H1 (cell line): ENCODE measurements at regions not wholly inside any gene's neighbourhood (a gene's known extent, or its start where the extent isn't known, plus 50 kb on each side); places are given as distances from the start of the nearest gene placed in this dataset.

Source experiments
- CTCF ChIA-PET: fragments of 300-600 bp; sonication (Branson Sonifier 250); formaldehyde crosslinking; loops from one replicate; lab custom pipeline; 2021; ENCODE audit not compliant: partially characterized antibody; lab: Charles Lee
- POLR2A ChIA-PET: fragments of 300-600 bp; sonication (Branson Sonifier 250); formaldehyde crosslinking; loops from one replicate; lab custom pipeline; 2021; ENCODE audit warnings: inconsistent platforms; ENCODE audit not compliant: partially characterized antibody; lab: Charles Lee
- DNase-seq, 2 experiments: peaks; one replicate each; pipeline versions ENCODE4 v3.0.0 to v3.0.0-alpha.2; 2010 to 2022; ENCODE audit warnings: low spot score in 2 of 2, low read depth in 1 of 2, mixed read lengths in 1 of 2
- FAIRE-seq: peaks from 2 replicates; lab custom pipeline; 2011; peaks lifted over from hg19 to GRCh38; lab: Jason Lieb, UNC
- H2AFZ ChIP-seq: 2 replicates; pipeline ENCODE4 v1.8.1; 2012; ENCODE audit warnings: low read length, inconsistent platforms
- H2AK5ac ChIP-seq: 2 replicates; pipeline ENCODE4 v1.6.1; 2013; ENCODE audit warnings: low read depth, low read length
- H2BK120ac ChIP-seq: replicated peaks from 2 replicates; pipeline ENCODE3; 2013; ENCODE audit warnings: low read depth, low read length, inconsistent platforms
- H2BK12ac ChIP-seq: 2 replicates; pipeline ENCODE4 v1.6.1; 2013; ENCODE audit warnings: low read depth, low read length
- H2BK15ac ChIP-seq: 2 replicates; pipeline ENCODE4 v1.6.1; 2013; ENCODE audit warnings: low read length
- H2BK20ac ChIP-seq: 2 replicates; pipeline ENCODE4 v1.6.1; 2013; ENCODE audit warnings: low read length
- H2BK5ac ChIP-seq: 2 replicates; pipeline ENCODE4 v1.6.1; 2013; ENCODE audit warnings: low read depth, low read length
- H3K14ac ChIP-seq: 2 replicates; pipeline ENCODE4 v1.6.1; 2013; ENCODE audit warnings: inconsistent platforms; ENCODE audit not compliant: insufficient read length
- H3K18ac ChIP-seq: 2 replicates; pipeline ENCODE4 v1.6.1; 2013; ENCODE audit warnings: low read length; ENCODE audit errors: extremely low read depth
- H3K23ac ChIP-seq: 2 replicates; pipeline ENCODE4 v1.6.1; 2013; ENCODE audit warnings: inconsistent platforms; ENCODE audit not compliant: insufficient read length
- H3K23me2 ChIP-seq: 2 replicates; pipeline ENCODE4 v1.6.1; 2013; ENCODE audit warnings: low read depth, low read length
- H3K27ac ChIP-seq: 2 replicates; pipeline ENCODE4 v1.6.1; 2011; ENCODE audit warnings: low read depth, low read length, inconsistent platforms
- H3K27me3 ChIP-seq, 4 experiments: replicated peaks in 1 of 4; 1 replicate in 1 of 4; 2 replicates in 3 of 4; pipeline versions ENCODE4 v1.6.1 to v1.8.1; 2011 to 2013; ENCODE audit warnings: low read length in 3 of 4, mild to moderate bottlenecking in 3 of 4, inconsistent platforms in 2 of 4, mixed read lengths in 2 of 4, moderate library complexity in 1 of 4; ENCODE audit not compliant: control insufficient read depth in 3 of 4, insufficient read depth in 3 of 4; ENCODE audit errors: extremely low read depth in 1 of 4
- H3K36me3 ChIP-seq, 4 experiments: 2 replicates each; pipeline versions ENCODE4 v1.6.1 to v1.8.1; 2011 to 2013; ENCODE audit warnings: mild to moderate bottlenecking in 4 of 4, low read length in 3 of 4, moderate library complexity in 2 of 4, control low read depth in 1 of 4, inconsistent platforms in 1 of 4; ENCODE audit not compliant: insufficient read depth in 4 of 4, control insufficient read depth in 2 of 4
- H3K4ac ChIP-seq: replicated peaks from 2 replicates; pipeline ENCODE3; 2013; ENCODE audit warnings: low read length, low read depth, mixed read lengths, inconsistent platforms; ENCODE audit not compliant: insufficient read length
- H3K4me1 ChIP-seq, 4 experiments: replicated peaks in 1 of 4; 1 replicate in 1 of 4; 2 replicates in 3 of 4; pipeline versions ENCODE4 v1.6.1 to v1.8.1; 2011 to 2013; ENCODE audit warnings: low read length in 3 of 4, inconsistent platforms in 2 of 4, mixed read lengths in 1 of 4; ENCODE audit not compliant: insufficient read depth in 4 of 4, control insufficient read depth in 3 of 4
- H3K4me2 ChIP-seq, 2 experiments: 2 replicates each; pipeline versions ENCODE4 v1.6.1 to v1.8.1; 2011 to 2013; ENCODE audit warnings: low read depth in 2 of 2, low read length in 2 of 2, control low read depth in 1 of 2, inconsistent platforms in 1 of 2, mild to moderate bottlenecking in 1 of 2; ENCODE audit not compliant: insufficient read depth in 1 of 2
- H3K4me3 ChIP-seq, 4 experiments: fragments of 200-600, 300-600 bp in 1 of 4; sonication (generic), shearing (Covaris generic), sonication (Bioruptor Twin) in 1 of 4; 2 replicates each; pipeline versions ENCODE4 v1.5.1 to v1.8.1; 2011 to 2016; ENCODE audit warnings: low read length in 4 of 4, low read depth in 3 of 4, control low read depth in 2 of 4, inconsistent platforms in 2 of 4, mild to moderate bottlenecking in 2 of 4, mixed read lengths in 1 of 4, moderate library complexity in 1 of 4; ENCODE audit not compliant: insufficient read depth in 2 of 4; ENCODE audit errors: extremely low read depth in 1 of 4
- H3K56ac ChIP-seq: replicated peaks from 2 replicates; pipeline ENCODE3; 2013; ENCODE audit warnings: low read depth, mild to moderate bottlenecking, mixed read lengths, low read length, inconsistent platforms; ENCODE audit not compliant: insufficient read length
- H3K79me1 ChIP-seq: 2 replicates; pipeline ENCODE4 v1.6.1; 2013; ENCODE audit warnings: low read depth, low read length, control low read depth
- H3K79me2 ChIP-seq, 2 experiments: 2 replicates each; pipeline versions ENCODE4 v1.6.1 to v1.8.1; 2012 to 2013; ENCODE audit warnings: low read length in 2 of 2, mild to moderate bottlenecking in 2 of 2, inconsistent platforms in 1 of 2; ENCODE audit not compliant: insufficient read depth in 2 of 2, control insufficient read depth in 1 of 2
- H3K9ac ChIP-seq, 4 experiments: replicated peaks in 1 of 4; 1 replicate in 1 of 4; 2 replicates in 3 of 4; pipeline versions ENCODE4 v1.6.1 to v1.8.1; 2011 to 2013; ENCODE audit warnings: low read depth in 3 of 4, low read length in 3 of 4, control low read depth in 2 of 4, mild to moderate bottlenecking in 2 of 4, moderate library complexity in 2 of 4, inconsistent platforms in 1 of 4; ENCODE audit errors: extremely low read depth in 1 of 4
- H3K9me3 ChIP-seq, 2 experiments: 2 replicates each; pipeline versions ENCODE4 v1.6.1 to v1.8.1; 2012 to 2013; ENCODE audit warnings: mild to moderate bottlenecking in 2 of 2, moderate library complexity in 2 of 2, control low read depth in 1 of 2, inconsistent platforms in 1 of 2, low read depth in 1 of 2, low read length in 1 of 2, mixed read lengths in 1 of 2; ENCODE audit not compliant: insufficient read depth in 2 of 2
- H4K20me1 ChIP-seq, 2 experiments: replicated peaks in 1 of 2; 2 replicates each; pipeline versions ENCODE3 to v1.8.1; 2011 to 2013; ENCODE audit warnings: inconsistent platforms in 2 of 2, low read length in 2 of 2, mild to moderate bottlenecking in 1 of 2; ENCODE audit not compliant: insufficient read depth in 2 of 2, control insufficient read depth in 1 of 2
- H4K5ac ChIP-seq: 2 replicates; pipeline ENCODE4 v1.6.1; 2013; ENCODE audit warnings: low read length, low read depth, mixed read lengths, inconsistent platforms; ENCODE audit not compliant: insufficient read length
- H4K8ac ChIP-seq: 2 replicates; pipeline ENCODE4 v1.8.0; 2013; ENCODE audit warnings: mild to moderate bottlenecking, moderate library complexity, low read length, inconsistent platforms; ENCODE audit not compliant: insufficient read depth; ENCODE audit errors: extremely low read depth
- H4K91ac ChIP-seq: replicated peaks from 2 replicates; pipeline ENCODE3; 2013; ENCODE audit warnings: low read length, mixed read lengths, inconsistent platforms; ENCODE audit not compliant: insufficient read length
- ATF3 ChIP-seq: IDR thresholded peaks from 2 replicates; pipeline ENCODE4 v1.6.1; 2011; ENCODE audit warnings: low read depth, mild to moderate bottlenecking, low read length; ENCODE audit not compliant: insufficient read depth
- BCL11A ChIP-seq, 2 experiments: IDR thresholded peaks; one replicate each; pipeline ENCODE4 v1.6.1; 2011; ENCODE audit warnings: low read depth in 2 of 2, low read length in 2 of 2, mild to moderate bottlenecking in 2 of 2
- CBX5 ChIP-seq: fragments of 300-800, 300-1000 bp; sonication (generic); IDR thresholded peaks from 2 replicates; pipeline ENCODE4 v1.7.1; 2016; ENCODE audit warnings: antibody characterized with exemption, low read length, low read depth
- CHD1 ChIP-seq: IDR thresholded peaks from 2 replicates; pipeline ENCODE4 v1.6.1; 2012; ENCODE audit warnings: low read depth, low read length, improper control_type of control experiment
- CTBP2 ChIP-seq: IDR thresholded peaks from 2 replicates; pipeline ENCODE4 v1.7.0; 2011; ENCODE audit warnings: borderline replicate concordance, mild to moderate bottlenecking, moderate library complexity, mixed read lengths, low read length; ENCODE audit not compliant: insufficient read depth, insufficient read length
- FOSL1 ChIP-seq: IDR thresholded peaks from 2 replicates; pipeline ENCODE4 v1.6.1; 2011; ENCODE audit warnings: mild to moderate bottlenecking, low read depth, low read length, moderate library complexity; ENCODE audit not compliant: insufficient read depth
- JUND ChIP-seq: IDR thresholded peaks from 2 replicates; pipeline ENCODE4 v1.6.1; 2011; ENCODE audit warnings: mild to moderate bottlenecking, improper control_type of control experiment, low read length
- KDM1A ChIP-seq: fragments of 200-600, 300-600 bp; sonication (generic); IDR thresholded peaks from 2 replicates; pipeline ENCODE4 v1.7.1; 2016; ENCODE audit warnings: mild to moderate bottlenecking, low read length, borderline replicate concordance
- MAX ChIP-seq: IDR thresholded peaks from 2 replicates; pipeline ENCODE4 v1.6.1; 2012; ENCODE audit warnings: inconsistent platforms
- RXRA ChIP-seq: IDR thresholded peaks from 2 replicates; pipeline ENCODE4 v1.6.1; 2011; ENCODE audit warnings: low read depth, mild to moderate bottlenecking, low read length, moderate library complexity; ENCODE audit not compliant: insufficient read depth
- SUZ12 ChIP-seq: fragments of 200-600 bp; sonication (generic); IDR thresholded peaks from 2 replicates; pipeline ENCODE4 v1.6.1; 2012; ENCODE audit warnings: mild to moderate bottlenecking, inconsistent platforms, low read length, moderate library complexity, mixed read lengths
- TAF7 ChIP-seq: optimal IDR thresholded peaks from 2 replicates; pipeline ENCODE3; 2011; ENCODE audit warnings: low read depth, mild to moderate bottlenecking, inconsistent platforms, low read length, moderate library complexity, borderline replicate concordance
- WGBS, 2 experiments: shearing (Covaris generic) in 1 of 2; methylation state at CpG; one replicate each; pipeline versions ENCODE4 v1.1.6 to v1.1.7; 2013 to 2015; ENCODE audit warnings: low lambda C conversion rate in 2 of 2, mixed read lengths in 2 of 2, inconsistent platforms in 1 of 2, low coverage in 1 of 2, missing lambda C conversion rate in 1 of 2; ENCODE audit not compliant: insufficient replicate concordance in 2 of 2, insufficient coverage in 1 of 2, insufficient read length in 1 of 2; ENCODE audit errors: extremely low coverage in 1 of 2, missing lambda C conversion rate in 1 of 2; 5-methylcytosine and 5-hydroxymethylcytosine counted together

GRCh38 chr3:106635271-106635670 lies 742.0 kb upstream of the CCDC54 start (continued):
- TF ChIP-seq JUND, result no peak

GRCh38 chr3:106635826-106636225 lies 741.4 kb upstream of the CCDC54 start:
- no peak overlapping the region for H2BK5ac ChIP-seq
- no peaks in the 10 kb centered on the region for H3K79me1 ChIP-seq
- H4K20me1 ChIP-seq, result no peaks in the 10 kb centered on the region
- no peak overlapping the region for H3K14ac ChIP-seq
- no peaks in the 10 kb centered on the region for H3K27me3 ChIP-seq
- H3K4me1 ChIP-seq, result no peaks in the 10 kb centered on the region; a peak in 1 of 7 replicates
- H3K27ac ChIP-seq, result no peak overlapping the region
- no peak overlapping the region for H2BK12ac ChIP-seq
- no peak overlapping the region for H2BK20ac ChIP-seq
- no peak overlapping the region for H3K56ac ChIP-seq
- 83% methylated on average over 3 of the region's 3 CpGs; no CpG with 5 or more reads in 1 of the 2 experiments for WGBS, 2 experiments
- H3K23me2 ChIP-seq, result no peaks in the 10 kb centered on the region
- no peak overlapping the region for H3K4me3 ChIP-seq
- no peak overlapping the region for H4K5ac ChIP-seq
- H3K36me3 ChIP-seq, result no peaks in the 10 kb centered on the region
- no peak overlapping the region for H3K4me2 ChIP-seq
- TF ChIP-seq FOSL1 (no peak), CHD1 (no peak), TAF7 (no peak), ATF3 (no peak), RXRA (no peak), MAX (no peak), CBX5 (no peak), SUZ12 (no peak), BCL11A (IDR thresholded peaks at IDR 0.05; ENCODE audit: low read depth in 2 of 2, low read length in 2 of 2) (no peak), CTBP2 (no peak), KDM1A (no peak)
- POLR2A ChIA-PET, result no interaction called here
- H2BK120ac ChIP-seq, result no peak overlapping the region
- no peak for FAIRE-seq
- no peak for DNase-seq
- CTCF ChIA-PET, result no interaction called here
- no peak overlapping the region for H3K4ac ChIP-seq
- no peak overlapping the region for H3K9ac ChIP-seq
- H4K8ac ChIP-seq, result no peak overlapping the region
- no peak overlapping the region for H4K91ac ChIP-seq
- no peaks in the 10 kb centered on the region for H3K9me3 ChIP-seq
- H3K18ac ChIP-seq, result no peak overlapping the region
- H3K79me2 ChIP-seq, result no peaks in the 10 kb centered on the region
- H2AK5ac ChIP-seq, result no peak overlapping the region
- H2BK15ac ChIP-seq, result no peak overlapping the region
- no peak overlapping the region for H3K23ac ChIP-seq
- H2AFZ ChIP-seq, result no peak overlapping the region
